ENCODE measurements at regions not wholly inside any gene's neighbourhood (a gene's known extent, or its start where the extent isn't known, plus 50 kb on each side); places are given as distances from the start of the nearest gene placed in this dataset.

GRCh38 chr7:400901-401485 lies 111.0 kb downstream of the FOXL3 start:
- TF ChIP-seq GATA2 (IDR thresholded peaks at IDR 0.05; ENCODE audit: low read depth, low read length) (no peak), GATA3 (IDR thresholded peaks at IDR 0.05; ENCODE audit: low read depth, low read length) (no peak)
